ENCODE measurements at regions not wholly inside any gene's neighbourhood (a gene's known extent, or its start where the extent isn't known, plus 50 kb on each side); places are given as distances from the start of the nearest gene placed in this dataset.

DNA sequence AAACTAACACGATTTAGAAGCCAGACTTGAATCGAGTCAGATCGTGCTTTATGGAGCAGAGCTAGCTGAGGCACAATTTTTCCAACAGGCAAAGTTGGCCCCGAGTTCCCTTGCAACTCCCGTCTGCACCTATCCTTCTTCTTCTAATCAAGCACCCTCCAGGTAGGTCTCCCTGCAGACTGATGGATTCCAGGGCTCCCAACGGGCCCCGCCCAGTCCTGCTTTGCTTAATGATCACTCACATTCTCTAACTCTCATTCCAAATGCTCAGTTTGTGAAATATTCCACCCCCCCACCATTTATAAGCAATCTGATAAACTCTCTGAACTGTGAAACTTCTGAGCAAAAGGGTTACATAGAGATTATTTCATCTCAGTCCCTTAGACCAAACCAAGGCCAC is 119.6 kb downstream of the SLC30A10 start:
- CTCF ChIA-PET = interaction anchor here (1.4 to 4.9 kb wide), 2 partner anchors 242 to 1479 kb away, joined by 8 to 53 read pairs; no protein-coding TSS in a partner anchor
- 85% methylated on average over 7 of the region's 7 CpGs for WGBS (ENCODE audit: low lambda C conversion rate)

DNA sequence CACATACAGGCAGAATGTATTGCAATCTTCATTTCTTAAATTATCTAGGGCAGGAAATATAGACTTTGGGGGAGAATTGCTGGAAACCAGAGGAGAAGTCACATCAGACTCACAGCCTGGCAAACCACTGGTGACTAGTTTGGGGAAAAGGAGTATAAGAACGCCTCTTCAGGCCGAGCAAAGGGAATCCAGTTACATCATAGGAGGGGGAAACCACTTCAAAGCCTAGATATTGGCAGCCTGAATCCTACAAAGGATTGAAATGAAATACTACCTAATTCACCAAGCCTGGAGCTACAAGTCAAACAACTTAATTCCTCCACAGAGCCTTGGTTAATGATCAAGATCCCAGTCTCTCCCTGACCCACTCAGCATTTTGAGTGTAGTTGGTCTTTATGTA is 121.7 kb downstream of the SLC30A10 start:
- H3K79me2 ChIP-seq (ENCODE audit: insufficient read depth) = no peaks in the 10 kb centered on the region
- DNase-seq = no peak
- POLR2A ChIA-PET = no interaction called here
- H3K4me1 ChIP-seq (ENCODE audit: control insufficient read depth in 1 of 2, insufficient read depth in 2 of 2, low read depth in 1 of 2, low read length in 1 of 2) = no peaks in the 10 kb centered on the region; a peak in 1 of 4 replicates
- no peaks in the 10 kb centered on the region for H4K20me1 ChIP-seq (ENCODE audit: insufficient read depth)
- WGBS (ENCODE audit: low lambda C conversion rate) = 100% methylated on average over 2 of the region's 2 CpGs
- no peaks in the 10 kb centered on the region for H3F3A ChIP-seq (replicated peaks; ENCODE audit: insufficient read depth)
- H3K9ac ChIP-seq = no peak overlapping the region
- no peaks in the 10 kb centered on the region for H3K27me3 ChIP-seq (ENCODE audit: insufficient read depth)
- H2AFZ ChIP-seq (ENCODE audit: low read depth) = no peak overlapping the region
- H3K9me3 ChIP-seq = no peaks in the 10 kb centered on the region
- no peak overlapping the region for H3K27ac ChIP-seq (ENCODE audit: low read depth in 2 of 2, low read length in 1 of 2)
- TF ChIP-seq YY1 (IDR thresholded peaks at IDR 0.05; ENCODE audit: low read depth) = no peak
- TF ChIP-seq NFIC (IDR thresholded peaks at IDR 0.05; ENCODE audit: borderline replicate concordance) = no peak
- TF ChIP-seq TEAD4 (IDR thresholded peaks at IDR 0.05; ENCODE audit: borderline replicate concordance, insufficient read depth) = no peak
- TF ChIP-seq, protein P1, sequence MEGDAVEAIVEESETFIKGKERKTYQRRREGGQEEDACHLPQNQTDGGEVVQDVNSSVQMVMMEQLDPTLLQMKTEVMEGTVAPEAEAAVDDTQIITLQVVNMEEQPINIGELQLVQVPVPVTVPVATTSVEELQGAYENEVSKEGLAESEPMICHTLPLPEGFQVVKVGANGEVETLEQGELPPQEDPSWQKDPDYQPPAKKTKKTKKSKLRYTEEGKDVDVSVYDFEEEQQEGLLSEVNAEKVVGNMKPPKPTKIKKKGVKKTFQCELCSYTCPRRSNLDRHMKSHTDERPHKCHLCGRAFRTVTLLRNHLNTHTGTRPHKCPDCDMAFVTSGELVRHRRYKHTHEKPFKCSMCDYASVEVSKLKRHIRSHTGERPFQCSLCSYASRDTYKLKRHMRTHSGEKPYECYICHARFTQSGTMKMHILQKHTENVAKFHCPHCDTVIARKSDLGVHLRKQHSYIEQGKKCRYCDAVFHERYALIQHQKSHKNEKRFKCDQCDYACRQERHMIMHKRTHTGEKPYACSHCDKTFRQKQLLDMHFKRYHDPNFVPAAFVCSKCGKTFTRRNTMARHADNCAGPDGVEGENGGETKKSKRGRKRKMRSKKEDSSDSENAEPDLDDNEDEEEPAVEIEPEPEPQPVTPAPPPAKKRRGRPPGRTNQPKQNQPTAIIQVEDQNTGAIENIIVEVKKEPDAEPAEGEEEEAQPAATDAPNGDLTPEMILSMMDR (IDR thresholded peaks at IDR 0.05) = no peak
- TF ChIP-seq, protein P2, sequence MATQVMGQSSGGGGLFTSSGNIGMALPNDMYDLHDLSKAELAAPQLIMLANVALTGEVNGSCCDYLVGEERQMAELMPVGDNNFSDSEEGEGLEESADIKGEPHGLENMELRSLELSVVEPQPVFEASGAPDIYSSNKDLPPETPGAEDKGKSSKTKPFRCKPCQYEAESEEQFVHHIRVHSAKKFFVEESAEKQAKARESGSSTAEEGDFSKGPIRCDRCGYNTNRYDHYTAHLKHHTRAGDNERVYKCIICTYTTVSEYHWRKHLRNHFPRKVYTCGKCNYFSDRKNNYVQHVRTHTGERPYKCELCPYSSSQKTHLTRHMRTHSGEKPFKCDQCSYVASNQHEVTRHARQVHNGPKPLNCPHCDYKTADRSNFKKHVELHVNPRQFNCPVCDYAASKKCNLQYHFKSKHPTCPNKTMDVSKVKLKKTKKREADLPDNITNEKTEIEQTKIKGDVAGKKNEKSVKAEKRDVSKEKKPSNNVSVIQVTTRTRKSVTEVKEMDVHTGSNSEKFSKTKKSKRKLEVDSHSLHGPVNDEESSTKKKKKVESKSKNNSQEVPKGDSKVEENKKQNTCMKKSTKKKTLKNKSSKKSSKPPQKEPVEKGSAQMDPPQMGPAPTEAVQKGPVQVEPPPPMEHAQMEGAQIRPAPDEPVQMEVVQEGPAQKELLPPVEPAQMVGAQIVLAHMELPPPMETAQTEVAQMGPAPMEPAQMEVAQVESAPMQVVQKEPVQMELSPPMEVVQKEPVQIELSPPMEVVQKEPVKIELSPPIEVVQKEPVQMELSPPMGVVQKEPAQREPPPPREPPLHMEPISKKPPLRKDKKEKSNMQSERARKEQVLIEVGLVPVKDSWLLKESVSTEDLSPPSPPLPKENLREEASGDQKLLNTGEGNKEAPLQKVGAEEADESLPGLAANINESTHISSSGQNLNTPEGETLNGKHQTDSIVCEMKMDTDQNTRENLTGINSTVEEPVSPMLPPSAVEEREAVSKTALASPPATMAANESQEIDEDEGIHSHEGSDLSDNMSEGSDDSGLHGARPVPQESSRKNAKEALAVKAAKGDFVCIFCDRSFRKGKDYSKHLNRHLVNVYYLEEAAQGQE (IDR thresholded peaks at IDR 0.05; ENCODE audit: low read depth, low read length) = no peak
- TF ChIP-seq FOXJ3 (CRISPR knock-in tag; IDR thresholded peaks at IDR 0.05) = no peak
- H3K4me3 ChIP-seq (ENCODE audit: low read depth in 2 of 2, low read length in 1 of 2) = no peak overlapping the region
- H3K4me2 ChIP-seq = no peak overlapping the region
- H3K9me2 ChIP-seq = no peaks in the 10 kb centered on the region
- CTCF ChIA-PET = no interaction called here
- no peaks in the 10 kb centered on the region for H3K36me3 ChIP-seq (replicated peaks in 1 of 2; ENCODE audit: control insufficient read depth in 1 of 2, insufficient read depth in 2 of 2, low read length in 1 of 2)

More for the DNA sequence above, 119.6 kb downstream of the SLC30A10 start:
- Histone ChIP-seq H3K79me2 (ENCODE audit: insufficient read depth) (no peaks in the 10 kb centered on the region), H3K27ac (ENCODE audit: low read depth in 2 of 2, low read length in 1 of 2) (no peak overlapping the region), H3K9me2 (no peaks in the 10 kb centered on the region), H2AFZ (ENCODE audit: low read depth) (no peak overlapping the region), H4K20me1 (ENCODE audit: insufficient read depth) (no peaks in the 10 kb centered on the region), H3K9me3 (no peaks in the 10 kb centered on the region), H3K36me3 (replicated peaks in 1 of 2; ENCODE audit: control insufficient read depth in 1 of 2, insufficient read depth in 2 of 2, low read length in 1 of 2) (no peaks in the 10 kb centered on the region), H3F3A (replicated peaks; ENCODE audit: insufficient read depth) (no peaks in the 10 kb centered on the region), H3K4me2 (no peak overlapping the region), H3K4me1 (ENCODE audit: control insufficient read depth in 1 of 2, insufficient read depth in 2 of 2, low read depth in 1 of 2, low read length in 1 of 2) (peaks cover 4 to 5% of the 10 kb centered on the region in 2 experiments), H3K27me3 (ENCODE audit: insufficient read depth) (no peaks in the 10 kb centered on the region), H3K9ac (no peak overlapping the region), H3K4me3 (ENCODE audit: low read depth in 2 of 2, low read length in 1 of 2) (no peak overlapping the region)
- TF ChIP-seq, protein P3, sequence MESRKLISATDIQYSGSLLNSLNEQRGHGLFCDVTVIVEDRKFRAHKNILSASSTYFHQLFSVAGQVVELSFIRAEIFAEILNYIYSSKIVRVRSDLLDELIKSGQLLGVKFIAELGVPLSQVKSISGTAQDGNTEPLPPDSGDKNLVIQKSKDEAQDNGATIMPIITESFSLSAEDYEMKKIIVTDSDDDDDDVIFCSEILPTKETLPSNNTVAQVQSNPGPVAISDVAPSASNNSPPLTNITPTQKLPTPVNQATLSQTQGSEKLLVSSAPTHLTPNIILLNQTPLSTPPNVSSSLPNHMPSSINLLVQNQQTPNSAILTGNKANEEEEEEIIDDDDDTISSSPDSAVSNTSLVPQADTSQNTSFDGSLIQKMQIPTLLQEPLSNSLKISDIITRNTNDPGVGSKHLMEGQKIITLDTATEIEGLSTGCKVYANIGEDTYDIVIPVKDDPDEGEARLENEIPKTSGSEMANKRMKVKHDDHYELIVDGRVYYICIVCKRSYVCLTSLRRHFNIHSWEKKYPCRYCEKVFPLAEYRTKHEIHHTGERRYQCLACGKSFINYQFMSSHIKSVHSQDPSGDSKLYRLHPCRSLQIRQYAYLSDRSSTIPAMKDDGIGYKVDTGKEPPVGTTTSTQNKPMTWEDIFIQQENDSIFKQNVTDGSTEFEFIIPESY (IDR thresholded peaks at IDR 0.05; ENCODE audit: borderline replicate concordance, low read depth) = no peak
- TF ChIP-seq FOXJ3 (CRISPR knock-in tag; IDR thresholded peaks at IDR 0.05) (no peak), FOXM1 (IDR thresholded peaks at IDR 0.05; ENCODE audit: low read depth) (no peak)
- POLR2A ChIA-PET = no interaction called here
- no peak for DNase-seq

Measured in SK-N-SH (cell line).